H9 (cell line): ENCODE measurements at regions not wholly inside any gene's neighbourhood (a gene's known extent, or its start where the extent isn't known, plus 50 kb on each side); places are given as distances from the start of the nearest gene placed in this dataset.

ENCODE experiments used
- DNase-seq: peaks from one replicate; pipeline ENCODE4 v3.0.0-alpha.2; 2017
- H2AFZ ChIP-seq: one replicate; pipeline ENCODE4 v1.6.1; 2013; ENCODE audit warnings: mild to moderate bottlenecking, low read length, control low read depth, moderate library complexity
- H2AK5ac ChIP-seq: 2 replicates; pipeline ENCODE4 v1.6.1; 2013; ENCODE audit warnings: low read length, control low read depth, mixed read lengths; ENCODE audit not compliant: insufficient read length
- H2BK120ac ChIP-seq: one replicate; pipeline ENCODE4 v1.6.1; 2013; ENCODE audit warnings: low read depth, mild to moderate bottlenecking, low read length, control low read depth, inconsistent platforms; ENCODE audit not compliant: poor library complexity, severe bottlenecking
- H2BK12ac ChIP-seq: 2 replicates; pipeline ENCODE4 v1.6.1; 2013; ENCODE audit warnings: low read length, control low read depth, mixed read lengths, low read depth; ENCODE audit not compliant: insufficient read length
- H2BK15ac ChIP-seq: 2 replicates; pipeline ENCODE4 v1.6.1; 2013; ENCODE audit warnings: low read depth, low read length, control low read depth
- H2BK20ac ChIP-seq: one replicate; pipeline ENCODE4 v1.6.1; 2013; ENCODE audit warnings: low read depth, mild to moderate bottlenecking, low read length, control low read depth, inconsistent platforms; ENCODE audit not compliant: poor library complexity, severe bottlenecking
- H2BK5ac ChIP-seq: 2 replicates; pipeline ENCODE4 v1.6.1; 2013; ENCODE audit warnings: low read length, control low read depth, mixed read lengths; ENCODE audit not compliant: insufficient read length
- H3K14ac ChIP-seq: 2 replicates; pipeline ENCODE4 v1.6.1; 2013; ENCODE audit warnings: low read length, control low read depth; ENCODE audit not compliant: insufficient read depth
- H3K18ac ChIP-seq: 2 replicates; pipeline ENCODE4 v1.6.1; 2013; ENCODE audit warnings: low read depth, mild to moderate bottlenecking, mixed read lengths, low read length, control low read depth; ENCODE audit not compliant: insufficient read length
- H3K23ac ChIP-seq: 2 replicates; pipeline ENCODE4 v1.6.1; 2013; ENCODE audit warnings: low read length, control low read depth, mixed read lengths, low read depth; ENCODE audit not compliant: insufficient read length
- H3K23me2 ChIP-seq: 2 replicates; pipeline ENCODE4 v1.6.1; 2013; ENCODE audit warnings: low read depth, mild to moderate bottlenecking, mixed read lengths, low read length, control low read depth; ENCODE audit not compliant: insufficient read length, poor library complexity, severe bottlenecking
- H3K27ac ChIP-seq: 2 replicates; pipeline ENCODE4 v1.5.1; 2013; ENCODE audit warnings: low read length, control low read depth, mixed read lengths, low read depth; ENCODE audit not compliant: insufficient read length
- H3K27me3 ChIP-seq: 2 replicates; pipeline ENCODE4 v1.6.1; 2013; ENCODE audit warnings: low read length, control low read depth, inconsistent platforms; ENCODE audit not compliant: insufficient read depth
- H3K4ac ChIP-seq: 2 replicates; pipeline ENCODE4 v1.6.1; 2013; ENCODE audit warnings: low read depth, mild to moderate bottlenecking, control low read depth, inconsistent platforms, low read length, moderate library complexity
- H3K4me1 ChIP-seq: 2 replicates; pipeline ENCODE4 v1.6.1; 2013; ENCODE audit warnings: low read length, control low read depth, inconsistent platforms; ENCODE audit not compliant: insufficient read depth
- H3K4me2 ChIP-seq: 2 replicates; pipeline ENCODE4 v1.6.1; 2013; ENCODE audit warnings: low read length, control low read depth, mixed read lengths; ENCODE audit not compliant: insufficient read length, insufficient read depth
- H3K56ac ChIP-seq: 2 replicates; pipeline ENCODE4 v1.6.1; 2013; ENCODE audit warnings: low read depth, mild to moderate bottlenecking, mixed read lengths, low read length, control low read depth; ENCODE audit not compliant: insufficient read length
- H3K79me1 ChIP-seq: 2 replicates; pipeline ENCODE4 v1.6.1; 2013; ENCODE audit warnings: low read depth, mild to moderate bottlenecking, moderate library complexity, low read length, control low read depth, inconsistent platforms; ENCODE audit not compliant: insufficient read depth, poor library complexity, severe bottlenecking
- H3K79me2 ChIP-seq: 2 replicates; pipeline ENCODE4 v1.6.1; 2013; ENCODE audit warnings: low read length, control low read depth, inconsistent platforms; ENCODE audit not compliant: insufficient read depth
- H3K9ac ChIP-seq: 2 replicates; pipeline ENCODE4 v1.6.1; 2013; ENCODE audit warnings: low read length, control low read depth, mixed read lengths; ENCODE audit not compliant: insufficient read length; ENCODE audit errors: extremely low read depth
- H3K9me3 ChIP-seq: one replicate; pipeline ENCODE4 v1.6.1; 2013; ENCODE audit warnings: low read depth, low read length, inconsistent platforms; ENCODE audit not compliant: control insufficient read depth
- H3T11ph ChIP-seq: one replicate; pipeline ENCODE4 v1.6.1; 2013; ENCODE audit warnings: mild to moderate bottlenecking, low read length, control low read depth, inconsistent platforms
- H4K20me1 ChIP-seq: one replicate; pipeline ENCODE4 v1.6.1; 2013; ENCODE audit not compliant: control insufficient read depth, insufficient read length, insufficient read depth
- H4K5ac ChIP-seq: 2 replicates; pipeline ENCODE4 v1.6.1; 2013; ENCODE audit warnings: low read depth, mild to moderate bottlenecking, mixed read lengths, low read length, control low read depth; ENCODE audit not compliant: insufficient read length
- H4K8ac ChIP-seq: replicated peaks from 2 replicates; pipeline ENCODE4 v1.6.1; 2013; ENCODE audit warnings: low read length, control low read depth, mixed read lengths, low read depth; ENCODE audit not compliant: insufficient read length
- H4K91ac ChIP-seq: 2 replicates; pipeline ENCODE4 v1.6.1; 2013; ENCODE audit warnings: low read depth, mild to moderate bottlenecking, moderate library complexity, mixed read lengths, low read length, control low read depth; ENCODE audit not compliant: insufficient read length
- H3K27ac Mint-ChIP-seq, 3 experiments: 2 replicates in 2 of 3; 3 replicates in 1 of 3; pipeline ENCODE4 v1.8.0; 2020 to 2021; ENCODE audit warnings: mixed read lengths in 3 of 3, mild to moderate bottlenecking in 1 of 3, moderate library complexity in 1 of 3
- H3K27me3 Mint-ChIP-seq: 2 replicates; pipeline ENCODE4 v1.8.0; 2021; ENCODE audit warnings: low read depth, mild to moderate bottlenecking, moderate library complexity, mixed read lengths
- H3K36me3 Mint-ChIP-seq, 3 experiments: 2 replicates in 2 of 3; 3 replicates in 1 of 3; pipeline ENCODE4 v1.8.0; 2020 to 2021; ENCODE audit warnings: low read depth in 3 of 3, mixed read lengths in 3 of 3; ENCODE audit not compliant: insufficient read depth in 1 of 3
- H3K4me1 Mint-ChIP-seq, 2 experiments: 2 replicates each; pipeline ENCODE4 v1.8.0; 2020; ENCODE audit warnings: mixed read lengths in 2 of 2
- H3K4me3 Mint-ChIP-seq, 2 experiments: 2 replicates in 1 of 2; 3 replicates in 1 of 2; pipeline ENCODE4 v1.8.0; 2020 to 2021; ENCODE audit warnings: mild to moderate bottlenecking in 2 of 2, mixed read lengths in 2 of 2, moderate library complexity in 1 of 2
- H3K9me3 Mint-ChIP-seq, 2 experiments: 2 replicates in 1 of 2; 3 replicates in 1 of 2; pipeline ENCODE4 v1.8.0; 2020; ENCODE audit warnings: mild to moderate bottlenecking in 2 of 2, mixed read lengths in 2 of 2, moderate library complexity in 1 of 2
- WGBS: extraction: QIAGEN DNeasy Blood & Tissue Kit; methylation state at CpG from one replicate; pipeline ENCODE4 v1.1.7; 2013; ENCODE audit warnings: missing lambda C conversion rate, low lambda C conversion rate, mixed read lengths; ENCODE audit not compliant: insufficient read length; ENCODE audit errors: extremely low coverage; 5-methylcytosine and 5-hydroxymethylcytosine counted together
- TF ChIP-seq, protein P1 (sequence below): fragments of 200-600 bp; sonication (generic); conservative IDR thresholded peaks from 3 replicates; pipeline ENCODE4 v1.8.0; 2021; ENCODE audit warnings: antibody characterized with exemption, mild to moderate bottlenecking

DNA sequence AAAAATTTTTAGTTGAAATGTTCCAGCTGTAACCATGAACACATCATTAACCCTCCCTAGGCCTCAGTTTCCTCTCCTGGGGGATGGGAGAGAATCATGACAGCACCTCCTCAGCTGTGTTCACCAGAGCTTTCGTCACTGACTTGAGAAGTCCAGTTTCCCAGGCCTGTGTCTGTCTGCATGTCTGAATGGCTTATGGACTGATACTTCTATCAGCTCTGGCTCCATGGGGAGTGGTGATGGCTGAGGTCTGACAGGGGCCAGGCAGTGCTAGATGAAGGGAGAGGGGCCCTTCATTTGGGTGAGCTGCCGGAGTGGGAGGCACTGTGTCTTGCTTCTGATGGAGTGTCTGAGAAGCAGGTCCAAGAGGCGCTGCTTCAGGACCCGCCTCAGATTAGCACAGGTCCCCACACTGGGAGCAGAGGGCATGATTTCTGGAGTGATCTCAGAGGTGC is 192.9 kb downstream of the PTPN20 start:
- Histone ChIP-seq H3K27me3 (no peaks in the 10 kb centered on the region), H4K91ac (no peak overlapping the region), H3T11ph (no peak overlapping the region), H3K79me2 (no peaks in the 10 kb centered on the region), H2AK5ac (no peak overlapping the region), H3K4me2 (no peak overlapping the region), H3K18ac (no peak overlapping the region), H2BK12ac (no peak overlapping the region), H2BK20ac (no peak overlapping the region), H2AFZ (no peak overlapping the region), H3K56ac (no peak overlapping the region), H3K27ac (no peak overlapping the region), H4K8ac (no peak overlapping the region), H3K4me1 (no peaks in the 10 kb centered on the region), H3K9me3 (no peaks in the 10 kb centered on the region), H4K20me1 (no peaks in the 10 kb centered on the region), H4K5ac (no peak overlapping the region), H3K4ac (no peak overlapping the region), H3K79me1 (no peaks in the 10 kb centered on the region), H3K23ac (no peak overlapping the region), H2BK120ac (no peak overlapping the region), H3K14ac (0 out of 2 replicates have a peak overlapping the region, but pooled peaks have one; percentile 20), H3K23me2 (no peaks in the 10 kb centered on the region), H2BK5ac (no peak overlapping the region), H3K9ac (no peak overlapping the region), H2BK15ac (no peak overlapping the region)
- peaks cover 2% of the 10 kb centered on the region; the same call in 1 of the 2 replicates for H3K27me3 Mint-ChIP-seq
- no peaks in the 10 kb centered on the region; a peak in 1 of 7 replicates for H3K36me3 Mint-ChIP-seq
- no peak for DNase-seq
- H3K4me1 Mint-ChIP-seq = no peaks in the 10 kb centered on the region
- H3K4me3 Mint-ChIP-seq = no peak overlapping the region
- no CpG with 5 or more reads among the region's 4 CpGs for WGBS
- no peak overlapping the region for H3K27ac Mint-ChIP-seq
- TF ChIP-seq, protein P1, sequence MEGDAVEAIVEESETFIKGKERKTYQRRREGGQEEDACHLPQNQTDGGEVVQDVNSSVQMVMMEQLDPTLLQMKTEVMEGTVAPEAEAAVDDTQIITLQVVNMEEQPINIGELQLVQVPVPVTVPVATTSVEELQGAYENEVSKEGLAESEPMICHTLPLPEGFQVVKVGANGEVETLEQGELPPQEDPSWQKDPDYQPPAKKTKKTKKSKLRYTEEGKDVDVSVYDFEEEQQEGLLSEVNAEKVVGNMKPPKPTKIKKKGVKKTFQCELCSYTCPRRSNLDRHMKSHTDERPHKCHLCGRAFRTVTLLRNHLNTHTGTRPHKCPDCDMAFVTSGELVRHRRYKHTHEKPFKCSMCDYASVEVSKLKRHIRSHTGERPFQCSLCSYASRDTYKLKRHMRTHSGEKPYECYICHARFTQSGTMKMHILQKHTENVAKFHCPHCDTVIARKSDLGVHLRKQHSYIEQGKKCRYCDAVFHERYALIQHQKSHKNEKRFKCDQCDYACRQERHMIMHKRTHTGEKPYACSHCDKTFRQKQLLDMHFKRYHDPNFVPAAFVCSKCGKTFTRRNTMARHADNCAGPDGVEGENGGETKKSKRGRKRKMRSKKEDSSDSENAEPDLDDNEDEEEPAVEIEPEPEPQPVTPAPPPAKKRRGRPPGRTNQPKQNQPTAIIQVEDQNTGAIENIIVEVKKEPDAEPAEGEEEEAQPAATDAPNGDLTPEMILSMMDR = no peak
- peaks cover 2 to 3% of the 10 kb centered on the region in 2 experiments; a peak in 2 of 5 replicates for H3K9me3 Mint-ChIP-seq
